Nucleus accumbens (tissue), 56 donors: ENCODE measurements at regions not wholly inside any gene's neighbourhood (a gene's known extent, or its start where the extent isn't known, plus 50 kb on each side); places are given as distances from the start of the nearest gene placed in this dataset.

Experiments
- DNase-seq, 56 donors: peaks; one replicate each; lab custom pipeline; 2025; lab: John Stamatoyannopoulos, UW

GRCh38 chr15:62840526-62841268 lies 201.8 kb upstream of the TPM1 start:
- no peak for DNase-seq

- no peak for DNase-seq
Observed at GRCh38 chr15:62841269-62841628, 201.3 kb upstream of the TPM1 start.

GRCh38 chr15:62841891-62842559 lies 200.5 kb upstream of the TPM1 start:
- DNase-seq = peak in 2 of 56 donors; percentile 10 to 16

- no peak for DNase-seq
Observed at GRCh38 chr15:62843311-62843710, 199.2 kb upstream of the TPM1 start.

- DNase-seq = no peak
Observed at GRCh38 chr15:62844564-62845240, 197.8 kb upstream of the TPM1 start.

- DNase-seq = no peak
Observed at GRCh38 chr15:62845241-62846126, 197.1 kb upstream of the TPM1 start.

GRCh38 chr15:62846131-62846804 lies 196.3 kb upstream of the TPM1 start:
- no peak for DNase-seq

- no peak for DNase-seq
Observed at GRCh38 chr15:62846805-62847495, 195.6 kb upstream of the TPM1 start.

- peak in 52 of 56 donors; percentile 2 to 88 (median 48) for DNase-seq
Observed at GRCh38 chr15:62847900-62848489, 194.6 kb upstream of the TPM1 start.

GRCh38 chr15:62848632-62849050 lies 193.9 kb upstream of the TPM1 start:
- no peak for DNase-seq

GRCh38 chr15:62849316-62850106 lies 193.0 kb upstream of the TPM1 start:
- no peak for DNase-seq

- no peak for DNase-seq
Observed at GRCh38 chr15:62850318-62850717, 192.2 kb upstream of the TPM1 start.

- DNase-seq = no peak
Observed at GRCh38 chr15:62850791-62851291, 191.7 kb upstream of the TPM1 start.

- DNase-seq = peak in 12 of 56 donors; percentile 4 to 67 (median 11)
Observed at GRCh38 chr15:62853114-62853840, 189.3 kb upstream of the TPM1 start.

- no peak for DNase-seq
Observed at GRCh38 chr15:62853841-62854225, 188.7 kb upstream of the TPM1 start.

GRCh38 chr15:62854420-62855084 lies 188.0 kb upstream of the TPM1 start:
- no peak for DNase-seq

- DNase-seq = no peak
Observed at GRCh38 chr15:62855085-62855476, 187.5 kb upstream of the TPM1 start.
